GM19025 (cell line): ENCODE measurements at regions not wholly inside any gene's neighbourhood (a gene's known extent, or its start where the extent isn't known, plus 50 kb on each side); places are given as distances from the start of the nearest gene placed in this dataset.

Experiments
- ATAC-seq: cut with Tn5 transposase; IDR thresholded peaks from one replicate; pipeline ENCODE4 v1.9.1; 2021; ENCODE audit warnings: mild to moderate bottlenecking, low read depth, moderate library complexity; ENCODE audit not compliant: unreplicated experiment

- no peak for ATAC-seq
Measured at GRCh38 chr14:73783107-73783727, 68.4 kb upstream of the PTGR2 start.

GRCh38 chr14:73782623-73783022 lies 68.4 kb upstream of the PNMA1 start:
- ATAC-seq: no peak

GRCh38 chr14:73780896-73781295 lies 66.7 kb upstream of the PNMA1 start:
- ATAC-seq: no peak

GRCh38 chr14:73780391-73780790 lies 66.2 kb upstream of the PNMA1 start:
- no peak for ATAC-seq

- ATAC-seq: no peak
Measured at GRCh38 chr14:73778736-73779135, 64.6 kb upstream of the PNMA1 start.

- ATAC-seq: no peak
Measured at GRCh38 chr14:73777420-73777819, 63.2 kb upstream of the PNMA1 start.

GRCh38 chr14:73776194-73776537 lies 62.0 kb upstream of the PNMA1 start:
- no peak for ATAC-seq

GRCh38 chr14:73775339-73776193 lies 61.4 kb upstream of the PNMA1 start:
- no peak for ATAC-seq

GRCh38 chr14:73774671-73775070 lies 60.5 kb upstream of the PNMA1 start:
- no peak for ATAC-seq

- ATAC-seq: no peak
Measured at GRCh38 chr14:73774241-73774570, 60.0 kb upstream of the PNMA1 start.

- no peak for ATAC-seq
Measured at GRCh38 chr14:73773441-73774240, 59.5 kb upstream of the PNMA1 start.

GRCh38 chr14:73771848-73772638 lies 57.9 kb upstream of the PNMA1 start:
- peak; percentile 43 for ATAC-seq

- ATAC-seq: peak; percentile 9
Measured at GRCh38 chr14:73770977-73771847, 57.0 kb upstream of the PNMA1 start.

- no peak for ATAC-seq
Measured at GRCh38 chr14:73768107-73768506, 53.9 kb upstream of the PNMA1 start.

GRCh38 chr14:73764406-73765280 lies 50.5 kb upstream of the PNMA1 start:
- no peak for ATAC-seq
